HCT116 (cell line): ENCODE measurements at regions not wholly inside any gene's neighbourhood (a gene's known extent, or its start where the extent isn't known, plus 50 kb on each side); places are given as distances from the start of the nearest gene placed in this dataset.

ENCODE experiments used
- ATAC-seq: fragments of 200-7000 bp; cut with Tn5 transposase; 2 replicates; pipeline ENCODE4 v1.9.1; 2020; ENCODE audit warnings: mild to moderate bottlenecking, moderate library complexity
- BruUV-seq: library from RNA; stranded (reverse); fragments of 400-500 nt; replicated peaks from 2 replicates; lab custom pipeline; 2021; lab: Mats Ljungman, UMichigan
- CTCF ChIA-PET: fragments of 300-600 bp; sonication (Branson Sonifier 250); formaldehyde crosslinking; loops from one replicate; lab custom pipeline; 2021; ENCODE audit warnings: antibody characterized with exemption; lab: Charles Lee
- POLR2A ChIA-PET: fragments of 300-600, 350-600 bp; sonication (Branson Sonifier 250); formaldehyde crosslinking; loops from one replicate; lab custom pipeline; 2021; ENCODE audit warnings: antibody characterized with exemption; lab: Charles Lee
- RAD21 ChIA-PET, 2 experiments: fragments of 300-600 bp; sonication (Branson Sonifier 250); formaldehyde crosslinking; loops; one replicate each; lab custom pipeline; 2023; ENCODE audit warnings: low total read pairs in 2 of 2; ENCODE audit not compliant: uncharacterized antibody in 2 of 2, unreplicated experiment in 2 of 2, low non-redundant PET in 1 of 2; lab: Charles Lee
- DNase-seq: peaks from one replicate; pipeline ENCODE4 v3.0.0-alpha.2; 2010; ENCODE audit warnings: low read depth, low spot score
- H2AFZ ChIP-seq: fragments of 200-600 bp; shearing (Covaris generic), sonication (generic); 2 replicates; pipeline ENCODE4 v1.6.1; 2017; ENCODE audit warnings: low read depth, mixed run types, mixed read lengths, antibody characterized with exemption, low read length; ENCODE audit not compliant: poor library complexity, severe bottlenecking
- H3K27ac ChIP-seq: 2 replicates; pipeline ENCODE4 v1.5.1; 2012; ENCODE audit warnings: low read depth, low read length
- H3K27me3 ChIP-seq: fragments of 200-600 bp; sonication (generic); 2 replicates; pipeline ENCODE4 v1.6.1; 2016; ENCODE audit warnings: mixed run types, low read length, mixed read lengths; ENCODE audit not compliant: insufficient read depth
- H3K36me3 ChIP-seq, 2 experiments: fragments of 200-500 bp in 1 of 2; fragments of 200-600 bp in 1 of 2; sonication (Bioruptor generic) in 1 of 2; sonication (generic) in 1 of 2; 2 replicates each; pipeline versions ENCODE4 v1.5.1 to v1.6.1; 2014 to 2016; ENCODE audit warnings: low read length in 2 of 2, inconsistent platforms in 1 of 2, mixed read lengths in 1 of 2, mixed run types in 1 of 2; ENCODE audit not compliant: insufficient read depth in 2 of 2, control insufficient read depth in 1 of 2
- H3K4me1 ChIP-seq, 2 experiments: fragments of 200-600 bp in 1 of 2; sonication (generic) in 1 of 2; 2 replicates each; pipeline versions ENCODE4 v1.5.1 to v1.6.1; 2012 to 2017; ENCODE audit warnings: low read length in 2 of 2, inconsistent platforms in 1 of 2, mild to moderate bottlenecking in 1 of 2, mixed read lengths in 1 of 2, mixed run types in 1 of 2, moderate library complexity in 1 of 2; ENCODE audit not compliant: insufficient read depth in 2 of 2, control insufficient read depth in 1 of 2
- H3K4me2 ChIP-seq: fragments of 200-600 bp; sonication (generic); 2 replicates; pipeline ENCODE4 v1.6.1; 2017; ENCODE audit warnings: mixed run types, low read length, mixed read lengths
- H3K4me3 ChIP-seq, 2 experiments: fragments of 200-600 bp in 1 of 2; sonication (generic) in 1 of 2; replicated peaks in 1 of 2; 2 replicates each; pipeline ENCODE4 v1.5.1; 2011 to 2016; ENCODE audit warnings: low read length in 2 of 2, control low read depth in 1 of 2, low read depth in 1 of 2, mild to moderate bottlenecking in 1 of 2, mixed read lengths in 1 of 2, mixed run types in 1 of 2
- H3K79me2 ChIP-seq: fragments of 200-600 bp; sonication (generic); 2 replicates; pipeline ENCODE4 v1.6.1; 2017; ENCODE audit warnings: mild to moderate bottlenecking, mixed run types, low read length, moderate library complexity, mixed read lengths; ENCODE audit not compliant: insufficient read depth
- H3K9ac ChIP-seq: fragments of 200-600 bp; sonication (generic); 2 replicates; pipeline ENCODE4 v1.6.1; 2016; ENCODE audit warnings: low read length, mixed read lengths
- H3K9me2 ChIP-seq: fragments of 200-600 bp; sonication (generic), shearing (Covaris generic); 2 replicates; pipeline ENCODE4 v1.6.1; 2017; ENCODE audit warnings: mixed run types, mild to moderate bottlenecking, moderate library complexity; ENCODE audit not compliant: insufficient read depth
- H3K9me3 ChIP-seq, 2 experiments: fragments of 200-500 bp in 1 of 2; fragments of 200-600 bp in 1 of 2; sonication (Bioruptor generic) in 1 of 2; sonication (generic) in 1 of 2; 2 replicates each; pipeline ENCODE4 v1.6.1; 2014 to 2017; ENCODE audit warnings: low read length in 2 of 2, mixed read lengths in 2 of 2, inconsistent platforms in 1 of 2, low read depth in 1 of 2, mild to moderate bottlenecking in 1 of 2, mixed run types in 1 of 2, moderate library complexity in 1 of 2; ENCODE audit not compliant: control insufficient read depth in 1 of 2, insufficient read depth in 1 of 2
- H4K20me1 ChIP-seq: fragments of 200-600 bp; sonication (generic), shearing (Covaris generic); 2 replicates; pipeline ENCODE4 v1.6.1; 2017; ENCODE audit warnings: mixed run types, mild to moderate bottlenecking, moderate library complexity; ENCODE audit not compliant: insufficient read depth
- EGR1 ChIP-seq: IDR thresholded peaks from 2 replicates; pipeline ENCODE4 v1.6.1; 2012; ENCODE audit warnings: low read depth
- ELF1 ChIP-seq: IDR thresholded peaks from 2 replicates; pipeline ENCODE4 v1.6.1; 2012; ENCODE audit warnings: low read depth, borderline replicate concordance
- EZH2phosphoT487 ChIP-seq: fragments of 200-600 bp; IDR thresholded peaks from 2 replicates; pipeline ENCODE4 v1.6.1; 2018; ENCODE audit warnings: antibody characterized with exemption, borderline replicate concordance
- FOSL1 ChIP-seq: IDR thresholded peaks from 2 replicates; pipeline ENCODE4 v1.6.1; 2012; ENCODE audit warnings: low read depth
- JUND ChIP-seq: IDR thresholded peaks from 2 replicates; pipeline ENCODE4 v1.6.1; 2012
- POLR2A ChIP-seq: IDR thresholded peaks from 2 replicates; pipeline ENCODE4 v1.7.0; 2011; ENCODE audit warnings: borderline replicate concordance; ENCODE audit not compliant: insufficient read depth, insufficient read length; ENCODE audit errors: extremely low read depth
- POLR2AphosphoS5 ChIP-seq: IDR thresholded peaks from 2 replicates; pipeline ENCODE4 v1.6.1; 2011; ENCODE audit warnings: mild to moderate bottlenecking, low read depth, low read length, moderate library complexity
- SP1 ChIP-seq: IDR thresholded peaks from 2 replicates; pipeline ENCODE4 v1.6.1; 2012; ENCODE audit warnings: low read depth
- TCF7L2 ChIP-seq: IDR thresholded peaks from 2 replicates; pipeline ENCODE4 v1.7.0; 2011; ENCODE audit warnings: borderline replicate concordance, inconsistent platforms; ENCODE audit not compliant: insufficient read depth, insufficient read length; ENCODE audit errors: extremely low read depth
- ZFX ChIP-seq: fragments of 450-650 bp; IDR thresholded peaks from 2 replicates; pipeline ENCODE4 v1.6.1; 2017
- intact Hi-C: fragments of 100-400 bp; cut with micrococcal nuclease; formaldehyde crosslinking; loops from 2 replicates; pipeline ENCODE4 v1.10.0; 2022
- TF ChIP-seq, protein P1 (sequence below): IDR thresholded peaks from 2 replicates; pipeline ENCODE4 v1.6.1; 2012
- TF ChIP-seq, protein P2 (sequence below), 3 experiments: fragments of 200-600 bp in 1 of 3; sonication (generic) in 1 of 3; IDR thresholded peaks in 2 of 3; conservative IDR thresholded peaks in 1 of 3; 2 replicates each; pipeline ENCODE4 v1.5.1; 2012 to 2017; ENCODE audit warnings: low read depth in 2 of 3, low read length in 2 of 3, antibody characterized with exemption in 1 of 3, borderline replicate concordance in 1 of 3, control low read depth in 1 of 3, mild to moderate bottlenecking in 1 of 3, mixed read lengths in 1 of 3, mixed run types in 1 of 3, moderate library complexity in 1 of 3; ENCODE audit not compliant: insufficient read depth in 1 of 3
- TF ChIP-seq, protein P3 (sequence below): IDR thresholded peaks from 2 replicates; pipeline ENCODE4 v1.6.1; 2012

DNA sequence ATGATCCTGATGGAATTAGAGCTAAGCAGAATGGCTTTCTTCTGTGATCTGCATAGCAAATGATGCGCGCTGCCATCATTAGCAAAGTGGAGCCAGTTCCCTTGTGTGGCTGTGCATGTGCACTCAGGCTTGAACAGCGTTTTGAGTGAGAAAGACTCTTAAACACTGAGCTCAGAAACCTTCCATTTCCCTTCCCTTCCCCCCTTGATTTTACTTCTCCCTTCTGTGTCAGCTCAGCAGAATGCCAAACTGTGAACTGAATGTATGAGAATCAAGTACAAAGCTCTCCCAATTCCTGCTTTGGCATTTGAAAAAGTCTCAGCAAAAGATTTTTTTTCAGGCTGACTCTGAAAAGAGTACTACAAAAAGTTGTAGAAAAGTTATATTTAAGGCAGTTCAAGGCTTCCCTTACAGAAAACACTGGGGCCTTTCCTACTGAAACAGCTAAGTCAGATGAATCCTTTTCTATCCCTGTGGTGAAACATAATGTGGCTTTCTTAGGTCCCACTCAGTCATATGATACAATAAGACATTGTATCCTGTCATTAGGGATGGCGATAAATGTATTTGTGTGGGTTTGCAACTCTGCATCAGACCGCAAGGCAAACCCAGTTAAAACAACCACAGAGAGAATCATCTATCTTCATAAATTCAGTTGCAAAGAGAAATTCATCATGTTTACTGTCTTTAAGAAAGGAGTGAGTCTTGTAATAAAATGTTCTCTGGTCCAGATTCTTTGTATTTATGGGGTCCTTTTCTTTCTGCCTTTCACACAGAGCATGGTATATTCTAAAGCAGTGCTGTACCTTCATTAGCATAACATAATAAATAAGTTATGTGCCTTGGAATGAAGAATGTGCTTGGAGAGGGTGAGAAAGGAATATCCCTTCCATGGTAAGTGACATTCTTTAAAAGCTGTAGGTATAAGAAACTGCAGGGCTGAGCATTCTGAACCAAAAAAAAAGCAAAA, 222.6 kb downstream of the CAAP1 start:
- Histone ChIP-seq H3K9me2 (no peaks in the 10 kb centered on the region), H3K9ac (no peak overlapping the region), H3K79me2 (no peaks in the 10 kb centered on the region), H3K36me3 (no peaks in the 10 kb centered on the region), H4K20me1 (no peaks in the 10 kb centered on the region), H3K27ac (no peak overlapping the region), H3K27me3 (peaks cover 28% of the 10 kb centered on the region), H3K4me2 (no peak overlapping the region), H3K9me3 (no peaks in the 10 kb centered on the region), H2AFZ (no peak overlapping the region), H3K4me1 (no peaks in the 10 kb centered on the region), H3K4me3 (no peak overlapping the region)
- RAD21 ChIA-PET: no interaction called here
- CTCF ChIA-PET: no interaction called here
- BruUV-seq: no TSS peak
- no peak for ATAC-seq
- intact Hi-C loops: no loop called here
- no peak for DNase-seq
- TF ChIP-seq JUND (no peak), POLR2A (no peak), TCF7L2 (no peak), SP1 (no peak), ELF1 (no peak), FOSL1 (no peak), POLR2AphosphoS5 (no peak), EGR1 (no peak), ZFX (no peak), EZH2phosphoT487 (no peak)
- TF ChIP-seq, protein P1, sequence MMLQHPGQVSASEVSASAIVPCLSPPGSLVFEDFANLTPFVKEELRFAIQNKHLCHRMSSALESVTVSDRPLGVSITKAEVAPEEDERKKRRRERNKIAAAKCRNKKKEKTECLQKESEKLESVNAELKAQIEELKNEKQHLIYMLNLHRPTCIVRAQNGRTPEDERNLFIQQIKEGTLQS: no peak
- TF ChIP-seq, protein P2, sequence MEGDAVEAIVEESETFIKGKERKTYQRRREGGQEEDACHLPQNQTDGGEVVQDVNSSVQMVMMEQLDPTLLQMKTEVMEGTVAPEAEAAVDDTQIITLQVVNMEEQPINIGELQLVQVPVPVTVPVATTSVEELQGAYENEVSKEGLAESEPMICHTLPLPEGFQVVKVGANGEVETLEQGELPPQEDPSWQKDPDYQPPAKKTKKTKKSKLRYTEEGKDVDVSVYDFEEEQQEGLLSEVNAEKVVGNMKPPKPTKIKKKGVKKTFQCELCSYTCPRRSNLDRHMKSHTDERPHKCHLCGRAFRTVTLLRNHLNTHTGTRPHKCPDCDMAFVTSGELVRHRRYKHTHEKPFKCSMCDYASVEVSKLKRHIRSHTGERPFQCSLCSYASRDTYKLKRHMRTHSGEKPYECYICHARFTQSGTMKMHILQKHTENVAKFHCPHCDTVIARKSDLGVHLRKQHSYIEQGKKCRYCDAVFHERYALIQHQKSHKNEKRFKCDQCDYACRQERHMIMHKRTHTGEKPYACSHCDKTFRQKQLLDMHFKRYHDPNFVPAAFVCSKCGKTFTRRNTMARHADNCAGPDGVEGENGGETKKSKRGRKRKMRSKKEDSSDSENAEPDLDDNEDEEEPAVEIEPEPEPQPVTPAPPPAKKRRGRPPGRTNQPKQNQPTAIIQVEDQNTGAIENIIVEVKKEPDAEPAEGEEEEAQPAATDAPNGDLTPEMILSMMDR (IDR thresholded peaks at IDR 0.05 in 2 of 3, conservative IDR thresholded peaks at IDR 0.05 in 1 of 3; ENCODE audit: borderline replicate concordance in 1 of 3, insufficient read depth in 1 of 3, low read depth in 2 of 3, low read length in 2 of 3): no peak
- TF ChIP-seq, protein P3, sequence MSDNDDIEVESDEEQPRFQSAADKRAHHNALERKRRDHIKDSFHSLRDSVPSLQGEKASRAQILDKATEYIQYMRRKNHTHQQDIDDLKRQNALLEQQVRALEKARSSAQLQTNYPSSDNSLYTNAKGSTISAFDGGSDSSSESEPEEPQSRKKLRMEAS: no peak
- POLR2A ChIA-PET: no interaction called here
